GM12878 (cell line): ENCODE measurements at regions not wholly inside any gene's neighbourhood (a gene's known extent, or its start where the extent isn't known, plus 50 kb on each side); places are given as distances from the start of the nearest gene placed in this dataset.

Experiments
- ASH2L ChIP-seq: fragments of 300-600, 200-600 bp; sonication (generic); IDR thresholded peaks from 2 replicates; pipeline ENCODE4 v1.6.1; 2017; ENCODE audit warnings: low read depth, mild to moderate bottlenecking, borderline replicate concordance
- CTCF ChIP-seq, 3 experiments: IDR thresholded peaks in 2 of 3; conservative IDR thresholded peaks in 1 of 3; 2 replicates each; pipeline ENCODE4 v1.5.1; 2011; ENCODE audit warnings: low read depth in 3 of 3, low read length in 3 of 3, mild to moderate bottlenecking in 3 of 3, control low read depth in 2 of 3, moderate library complexity in 2 of 3, inconsistent platforms in 1 of 3, mixed read lengths in 1 of 3; ENCODE audit not compliant: control insufficient read depth in 2 of 3, insufficient read depth in 1 of 3; ENCODE audit errors: extremely low read depth in 1 of 3
- EZH2 ChIP-seq: IDR thresholded peaks from 2 replicates; pipeline ENCODE4 v1.6.1; 2012; ENCODE audit warnings: low read depth, mild to moderate bottlenecking, control low read depth, inconsistent platforms, low read length, borderline replicate concordance; ENCODE audit not compliant: control insufficient read depth
- HDGF ChIP-seq: fragments of 450-650 bp; IDR thresholded peaks from 2 replicates; pipeline ENCODE4 v1.6.1; 2016; ENCODE audit warnings: antibody characterized with exemption
- MAX ChIP-seq: IDR thresholded peaks from 2 replicates; pipeline ENCODE4 v1.6.1; 2012; ENCODE audit warnings: low read depth, low read length, improper control_type of control experiment
- ZSCAN29 ChIP-seq: fragments of 450-650 bp; IDR thresholded peaks from 2 replicates; pipeline ENCODE4 v1.6.1; 2017; ENCODE audit warnings: mild to moderate bottlenecking, moderate library complexity

- no peak for TF ChIP-seq MAX
- no peak for TF ChIP-seq CTCF (IDR thresholded peaks at IDR 0.05 in 2 of 3, conservative IDR thresholded peaks at IDR 0.05 in 1 of 3; ENCODE audit: control insufficient read depth in 2 of 3, extremely low read depth in 1 of 3, insufficient read depth in 1 of 3, low read depth in 3 of 3, low read length in 3 of 3)
- TF ChIP-seq ASH2L, result no peak
- no peak for TF ChIP-seq HDGF
- no peak for TF ChIP-seq ZSCAN29
- no peak for TF ChIP-seq EZH2
Observed at GRCh38 chr10:109696981-109697775, 226.1 kb downstream of the XPNPEP1 start.
